ENCODE measurements at regions not wholly inside any gene's neighbourhood (a gene's known extent, or its start where the extent isn't known, plus 50 kb on each side); places are given as distances from the start of the nearest gene placed in this dataset.
A peak's percentile ranks its signal among the peaks of the same experiment; 100 is the strongest.

DNA sequence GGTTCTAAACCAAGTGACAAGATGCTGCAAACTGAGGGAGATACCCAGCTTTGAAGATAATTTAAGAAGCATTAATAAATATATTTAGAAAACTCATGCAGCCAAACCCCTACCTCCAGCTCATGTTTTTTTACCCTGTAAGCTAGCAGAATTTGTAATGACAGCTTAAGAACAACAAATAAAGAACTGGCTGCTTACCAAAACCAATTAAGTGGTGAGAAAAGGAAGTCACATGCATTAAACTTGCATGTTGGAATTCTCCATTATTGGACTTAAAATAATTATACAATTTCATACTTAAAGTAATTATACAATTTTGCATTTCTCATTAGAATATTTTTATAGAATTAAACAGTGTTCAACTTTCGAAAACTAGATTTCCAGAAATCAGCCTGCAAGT lies 75.6 kb upstream of the CNIH3 start:
- Histone ChIP-seq H3K4me1 (ENCODE audit: low read depth) (no peaks in the 10 kb centered on the region), H3K9me3 (ENCODE audit: low read depth) (no peaks in the 10 kb centered on the region), H3K4me3 (no peak overlapping the region), H3K36me3 (no peaks in the 10 kb centered on the region), H3K27ac (no peak overlapping the region), H3K27me3 (no peaks in the 10 kb centered on the region)
- DNase-seq (ENCODE audit: low read depth in 1 of 2, low spot score in 1 of 2) = no peak
- no peak for TF ChIP-seq CTCF (IDR thresholded peaks at IDR 0.05; ENCODE audit: low read depth, low read length)

DNA sequence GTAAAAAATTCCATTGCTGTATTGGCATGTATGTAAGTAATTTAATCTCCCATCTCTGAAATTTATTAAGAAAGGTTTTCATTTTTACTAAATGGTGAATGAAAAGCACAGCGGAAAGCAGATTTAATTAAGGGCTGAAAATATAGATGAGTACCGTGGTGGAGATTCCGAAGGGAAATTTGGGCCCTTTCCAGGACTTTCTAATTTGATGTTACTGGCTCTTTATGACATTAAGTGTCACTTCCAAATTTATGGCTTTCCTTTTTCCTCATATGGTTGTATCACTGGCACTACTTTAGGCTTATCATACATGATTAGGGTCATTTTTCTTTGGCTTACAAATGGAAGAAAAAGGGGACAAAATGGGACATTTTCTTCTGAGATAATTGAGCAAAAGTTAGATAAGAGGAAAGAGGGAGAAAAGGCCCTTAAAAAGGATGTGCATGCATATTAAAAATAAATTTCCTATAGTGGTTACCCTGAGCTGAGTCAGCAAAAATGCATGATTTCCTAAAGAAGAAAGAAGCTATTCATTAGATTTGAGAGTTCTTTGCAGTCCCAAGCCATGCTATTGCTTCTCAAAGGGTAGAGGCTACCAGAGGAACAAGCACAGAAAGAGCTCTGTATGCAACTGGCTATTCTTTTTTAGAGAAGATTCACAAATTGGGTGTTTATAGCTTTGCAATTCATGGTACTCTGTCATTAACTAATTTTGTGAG lies 74.9 kb upstream of the CNIH3 start:
- H3K36me3 ChIP-seq = no peaks in the 10 kb centered on the region
- no peaks in the 10 kb centered on the region for H3K27me3 ChIP-seq
- H3K9me3 ChIP-seq (ENCODE audit: low read depth) = no peaks in the 10 kb centered on the region
- H3K27ac ChIP-seq = no peak overlapping the region
- H3K4me3 ChIP-seq = no peak overlapping the region
- TF ChIP-seq CTCF (IDR thresholded peaks at IDR 0.05; ENCODE audit: low read depth, low read length) = no peak
- peak in 1 of 2 donors; percentile 35 for DNase-seq (ENCODE audit: low read depth in 1 of 2, low spot score in 1 of 2)
- H3K4me1 ChIP-seq (ENCODE audit: low read depth) = no peaks in the 10 kb centered on the region

DNA sequence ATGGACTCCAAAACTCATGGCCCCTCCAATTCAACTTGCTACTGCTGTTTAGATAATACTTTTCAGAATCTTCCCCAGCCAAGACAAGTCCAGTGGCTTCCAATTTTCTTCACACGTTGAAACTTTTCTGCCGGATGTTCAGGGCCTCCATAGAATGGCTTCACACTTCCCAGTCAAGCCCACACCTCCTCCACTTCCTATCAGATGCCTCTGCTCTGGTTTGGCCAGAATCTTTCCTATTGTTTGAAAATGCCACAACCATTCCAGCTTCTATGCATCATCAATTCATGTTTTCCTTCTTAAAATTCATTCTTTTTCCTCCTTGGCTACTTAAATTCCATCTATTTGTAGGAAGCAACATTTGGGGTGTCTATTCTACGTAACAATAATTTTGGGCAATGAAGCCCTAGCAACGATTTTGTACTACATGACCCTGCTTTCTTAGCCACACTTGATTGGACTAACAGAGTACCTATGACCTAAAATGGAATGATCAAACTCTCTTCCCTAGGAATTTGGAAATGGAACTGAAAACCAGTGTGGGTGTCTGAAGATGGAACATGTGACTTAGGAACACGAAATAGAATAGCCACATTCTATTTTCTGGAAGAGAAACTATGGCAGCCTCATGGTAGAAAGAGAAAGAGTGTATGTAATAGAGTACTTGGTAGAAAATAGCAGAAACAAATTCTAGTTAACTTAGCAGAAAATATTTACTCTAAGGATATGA lies 74.1 kb upstream of the CNIH3 start:
- DNase-seq (ENCODE audit: low read depth in 1 of 2, low spot score in 1 of 2) = peak in 1 of 2 donors; percentile 78
- no peaks in the 10 kb centered on the region for H3K27me3 ChIP-seq
- H3K4me3 ChIP-seq = no peak overlapping the region
- H3K36me3 ChIP-seq = no peaks in the 10 kb centered on the region
- H3K9me3 ChIP-seq (ENCODE audit: low read depth) = no peaks in the 10 kb centered on the region
- H3K27ac ChIP-seq = no peak overlapping the region
- TF ChIP-seq CTCF (IDR thresholded peaks at IDR 0.05; ENCODE audit: low read depth, low read length) = no peak
- H3K4me1 ChIP-seq (ENCODE audit: low read depth) = no peaks in the 10 kb centered on the region

DNA sequence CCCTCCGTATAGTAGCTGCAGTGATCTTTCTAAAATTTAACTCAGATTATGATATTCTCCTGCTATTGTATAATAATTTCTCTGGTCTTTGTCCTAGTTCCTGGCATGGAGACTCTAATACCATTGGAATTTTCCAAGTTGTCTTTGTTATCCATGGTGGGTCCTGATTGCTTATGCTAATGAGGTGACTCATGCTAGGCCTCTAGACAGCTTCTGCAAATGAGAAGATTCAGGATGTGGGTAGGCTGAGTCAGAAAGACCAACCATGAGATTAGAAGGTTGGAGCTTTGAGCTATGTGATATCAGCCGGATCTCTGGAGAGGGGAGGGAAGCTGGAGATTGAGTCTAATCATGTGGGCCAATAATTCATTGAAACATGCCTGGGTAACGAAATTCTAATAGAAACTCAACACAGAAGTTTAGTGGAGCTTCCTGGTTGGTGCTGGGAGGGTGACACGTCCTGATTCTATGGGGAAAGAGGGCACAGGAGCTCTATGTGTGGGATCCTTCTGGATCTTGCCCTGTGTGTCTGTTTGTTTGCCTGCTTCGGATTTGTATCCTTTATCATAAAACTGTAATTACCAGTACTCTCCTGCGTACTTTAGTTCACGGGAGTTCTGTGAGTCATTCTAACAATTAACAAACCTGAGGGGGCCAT lies 73.2 kb upstream of the CNIH3 start:
- Histone ChIP-seq H3K27ac (no peak overlapping the region), H3K9me3 (ENCODE audit: low read depth) (no peaks in the 10 kb centered on the region), H3K27me3 (no peaks in the 10 kb centered on the region), H3K4me3 (no peak overlapping the region), H3K4me1 (ENCODE audit: low read depth) (no peaks in the 10 kb centered on the region), H3K36me3 (no peaks in the 10 kb centered on the region)
- DNase-seq (ENCODE audit: low read depth in 1 of 2, low spot score in 1 of 2) = peak in 1 of 2 donors; percentile 92
- no peak for TF ChIP-seq CTCF (IDR thresholded peaks at IDR 0.05; ENCODE audit: low read depth, low read length)

DNA sequence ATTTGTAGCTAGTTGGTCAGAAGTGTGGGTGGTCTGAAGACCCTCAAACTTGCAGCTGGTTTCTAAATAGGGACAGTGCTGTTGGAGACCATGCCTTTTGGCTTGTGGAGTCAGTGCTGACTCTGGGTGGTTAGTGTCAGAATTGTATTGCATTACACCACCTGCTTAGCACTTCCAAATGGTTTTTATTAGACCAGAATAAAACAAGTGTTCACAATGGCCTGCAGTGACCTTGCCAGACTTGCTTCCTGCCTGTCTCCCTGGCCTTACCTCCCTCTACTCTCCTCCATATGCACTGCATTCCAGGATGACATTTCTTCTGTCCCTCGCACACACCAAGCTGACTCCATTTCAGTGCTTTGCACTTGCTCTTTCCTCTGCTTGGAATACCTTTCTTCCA lies 72.7 kb upstream of the CNIH3 start:
- no peak for TF ChIP-seq CTCF (IDR thresholded peaks at IDR 0.05; ENCODE audit: low read depth, low read length)
- H3K27ac ChIP-seq = no peak overlapping the region
- no peaks in the 10 kb centered on the region for H3K4me1 ChIP-seq (ENCODE audit: low read depth)
- no peaks in the 10 kb centered on the region for H3K27me3 ChIP-seq
- no peaks in the 10 kb centered on the region for H3K36me3 ChIP-seq
- DNase-seq (ENCODE audit: low read depth in 1 of 2, low spot score in 1 of 2) = no peak
- H3K9me3 ChIP-seq (ENCODE audit: low read depth) = no peaks in the 10 kb centered on the region
- H3K4me3 ChIP-seq = no peak overlapping the region
